ENCODE measurements at regions not wholly inside any gene's neighbourhood (a gene's known extent, or its start where the extent isn't known, plus 50 kb on each side); places are given as distances from the start of the nearest gene placed in this dataset.
"Not testable (repeated sequence)": the region's sequence is repeated elsewhere in the genome, so short reads cannot be mapped to it uniquely, and the experiment has no call there.

DNA sequence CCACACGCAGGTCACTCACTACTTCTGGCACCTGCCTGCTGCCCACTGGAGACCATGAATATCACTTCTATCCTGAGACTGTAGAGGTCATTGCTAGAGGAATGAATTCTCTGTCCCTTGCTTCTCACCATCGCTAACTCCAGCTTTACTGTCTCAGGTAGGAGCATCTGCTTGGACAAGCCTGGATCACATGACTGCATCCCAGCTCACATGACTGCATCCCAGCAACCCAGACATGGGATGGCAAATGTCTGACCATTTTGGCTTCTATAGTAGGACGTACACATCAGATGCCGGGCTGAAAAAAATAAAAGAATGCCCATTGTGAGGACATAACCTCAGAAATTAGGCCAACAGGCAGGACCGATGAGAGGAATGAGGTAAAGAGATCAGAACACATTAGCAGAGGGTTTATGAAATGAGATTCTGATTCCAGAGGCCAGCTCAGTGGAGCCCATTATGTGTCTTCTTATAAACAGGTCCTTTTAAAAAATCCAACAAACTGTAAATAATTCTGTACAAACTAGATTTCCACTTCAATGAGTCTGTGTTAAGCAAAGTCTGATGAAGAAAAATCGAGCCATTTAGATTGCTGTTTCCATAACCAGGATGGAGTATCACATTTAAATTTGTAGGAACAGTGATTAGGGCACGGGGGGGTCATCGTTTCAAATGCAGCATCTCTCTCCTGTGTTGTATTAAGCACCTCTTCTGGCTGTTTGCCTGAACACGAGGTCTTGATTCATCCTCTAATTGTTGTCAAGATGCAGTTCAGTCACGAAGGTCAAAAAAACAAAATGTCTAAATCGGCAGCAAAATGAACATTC is 126.7 kb downstream of the MTHFS start:
- DNase-seq (ENCODE audit: low spot score), result no peak

DNA sequence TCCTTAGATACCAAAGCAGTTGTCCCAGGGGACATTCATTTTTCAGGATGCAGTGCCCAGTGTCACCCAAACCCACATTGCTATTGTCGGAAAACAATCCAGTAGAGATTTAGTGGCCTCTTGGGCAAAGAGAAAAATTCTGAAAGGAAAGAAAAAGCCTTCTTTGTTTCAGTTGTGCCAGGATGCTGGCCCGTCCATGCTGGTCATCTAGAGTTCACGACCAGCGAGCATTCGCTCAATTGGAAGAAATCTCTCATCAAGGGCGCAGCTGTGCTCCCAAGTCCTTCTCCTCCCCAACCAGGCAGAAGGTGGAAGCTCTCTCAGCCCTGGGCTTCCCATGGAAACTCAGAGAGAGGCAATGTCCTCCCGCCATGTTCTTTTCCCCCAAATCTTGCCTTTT is 123.7 kb downstream of the MTHFS start:
- no peak for DNase-seq (ENCODE audit: low spot score)

DNA sequence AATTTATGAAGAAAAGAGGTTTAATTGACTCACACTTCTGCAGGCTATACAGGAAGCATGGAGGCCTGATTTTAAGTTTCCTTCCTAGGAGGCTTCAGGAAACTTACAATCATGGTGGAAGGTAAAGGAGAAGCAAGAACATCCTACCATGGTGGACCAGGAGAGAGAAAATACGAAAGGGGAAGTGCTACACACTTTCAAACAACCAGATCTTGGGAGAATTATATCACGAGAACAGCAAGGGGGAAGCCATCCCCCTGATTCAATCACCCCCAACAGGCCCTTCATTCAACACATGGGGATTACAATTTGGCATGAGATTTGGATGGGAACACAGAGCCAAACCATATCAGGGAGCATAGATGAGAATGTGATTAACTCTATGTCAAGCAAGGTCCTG is 121.0 kb downstream of the MTHFS start:
- no peak for DNase-seq (ENCODE audit: low spot score)

DNA sequence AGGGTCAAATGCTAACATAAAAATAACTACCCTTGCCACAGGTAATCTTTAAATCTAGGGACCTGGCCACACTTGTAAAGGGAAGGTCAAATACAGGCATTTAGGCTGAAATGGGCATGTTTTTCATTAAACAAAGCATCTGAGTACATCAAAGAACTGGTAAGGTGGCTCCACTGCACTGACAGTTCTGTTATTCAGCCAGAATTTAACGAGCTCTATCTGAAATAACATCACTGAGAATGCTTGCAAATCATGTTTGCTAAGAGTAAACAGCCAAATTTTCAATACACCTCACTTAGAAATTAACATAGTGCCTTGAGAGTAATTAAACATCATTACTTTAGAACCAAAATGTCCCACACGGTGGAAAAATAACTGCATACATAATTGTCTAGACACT is 118.9 kb downstream of the MTHFS start:
- no peak for DNase-seq (ENCODE audit: low spot score)

DNA sequence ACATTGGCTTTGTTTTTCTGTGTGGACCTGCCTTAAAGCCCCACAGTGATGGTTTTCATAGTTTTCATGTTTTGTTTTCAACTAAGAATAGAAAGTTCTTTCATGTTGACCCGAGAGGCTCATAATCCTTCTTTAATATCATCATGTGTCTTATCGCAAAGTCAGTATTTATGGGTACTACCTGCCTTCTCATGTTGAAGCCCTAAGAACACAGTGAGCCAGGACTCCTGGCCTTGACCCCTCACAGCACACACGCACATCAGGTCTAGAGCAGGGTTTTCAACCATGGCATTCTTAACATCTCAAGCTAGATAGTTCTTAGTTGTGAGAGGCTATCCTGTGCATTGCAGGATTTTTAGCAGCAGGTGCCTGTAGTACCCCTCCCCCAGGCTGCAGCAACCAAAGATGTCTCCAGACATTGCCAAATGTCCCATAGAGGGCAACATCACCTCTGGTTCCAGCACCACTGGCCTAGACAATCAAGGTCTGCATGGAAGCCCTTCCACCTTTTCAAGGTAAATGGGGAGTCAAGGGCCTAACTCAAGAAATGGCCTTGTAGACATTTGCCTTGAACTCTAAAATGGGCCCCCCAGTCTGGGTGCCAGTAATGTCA is 118.3 kb downstream of the MTHFS start:
- DNase-seq (ENCODE audit: low spot score), result no peak

DNA sequence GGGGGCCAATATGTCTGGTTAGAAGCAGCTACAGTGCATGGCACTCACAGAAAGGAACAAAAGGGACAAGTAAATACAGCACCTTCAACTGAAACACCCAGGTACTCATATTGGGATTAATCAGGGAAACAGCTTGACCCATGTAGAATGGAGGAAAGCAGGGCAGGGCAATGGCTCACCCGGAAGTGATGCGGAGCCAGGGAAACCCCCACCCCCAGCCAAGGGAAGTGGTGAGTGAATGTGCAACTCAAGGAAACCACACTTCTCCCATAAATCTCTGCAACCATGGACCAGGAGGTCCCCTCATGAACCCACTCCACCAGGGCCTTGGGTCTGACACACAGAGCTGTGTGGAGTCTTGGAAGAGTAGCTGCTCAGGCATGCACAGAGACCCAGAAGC is 117.1 kb downstream of the MTHFS start:
- no peak for DNase-seq (ENCODE audit: low spot score)

DNA sequence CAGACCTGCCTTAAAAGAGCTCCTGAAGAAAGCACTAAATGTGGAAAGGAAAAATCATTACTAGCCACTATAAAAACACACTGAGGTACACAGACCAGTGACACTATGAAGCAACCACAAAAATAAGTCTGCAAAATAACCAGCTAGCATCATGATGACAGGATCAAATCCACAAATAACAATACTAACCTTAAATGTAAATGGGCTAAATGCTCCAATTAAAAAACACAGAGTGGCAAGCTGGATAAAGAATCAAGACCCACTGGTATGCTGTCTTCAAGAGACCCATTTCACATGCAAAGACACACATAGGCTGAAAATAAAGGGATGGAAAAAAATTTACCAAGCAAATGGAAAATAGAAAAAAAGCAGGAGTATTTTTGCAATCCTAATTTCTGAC is 114.5 kb downstream of the MTHFS start:
- DNase-seq (ENCODE audit: low spot score), result not testable (repeated sequence)

Measured in hematopoietic multipotent progenitor cell treated with erythropoietin and hydrocortisone succinate and interleukin-3 and kit ligand, for 15 days (in vitro differentiated cells).